ENCODE measurements at regions not wholly inside any gene's neighbourhood (a gene's known extent, or its start where the extent isn't known, plus 50 kb on each side); places are given as distances from the start of the nearest gene placed in this dataset.

DNA sequence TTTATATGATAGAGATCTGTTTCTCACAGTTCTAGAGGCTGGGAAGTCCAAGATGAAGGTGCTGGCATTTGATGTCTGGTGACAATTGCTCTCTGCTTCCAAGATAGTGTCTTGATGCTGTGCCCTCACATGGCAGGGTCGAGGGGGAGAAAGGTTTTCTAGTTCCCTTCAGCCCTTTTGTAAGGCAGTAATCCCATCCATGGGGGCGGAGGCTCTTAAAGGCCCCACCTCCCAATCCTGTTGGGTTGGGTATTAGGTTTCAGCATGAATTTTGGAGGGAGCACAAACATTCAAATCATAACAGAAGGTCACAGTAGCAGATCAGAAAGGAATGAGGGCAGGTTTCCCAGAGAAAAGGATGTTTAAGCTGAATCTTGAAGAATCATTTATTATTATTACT is 601.7 kb upstream of the ZNF717 start:
- H3K4me3 ChIP-seq (ENCODE audit: low read depth, poor library complexity, severe bottlenecking): no peak overlapping the region
- 63 to 73% methylated on average over 2 of the region's 2 CpGs for WGBS, 2 donors
- TF ChIP-seq, protein P1, sequence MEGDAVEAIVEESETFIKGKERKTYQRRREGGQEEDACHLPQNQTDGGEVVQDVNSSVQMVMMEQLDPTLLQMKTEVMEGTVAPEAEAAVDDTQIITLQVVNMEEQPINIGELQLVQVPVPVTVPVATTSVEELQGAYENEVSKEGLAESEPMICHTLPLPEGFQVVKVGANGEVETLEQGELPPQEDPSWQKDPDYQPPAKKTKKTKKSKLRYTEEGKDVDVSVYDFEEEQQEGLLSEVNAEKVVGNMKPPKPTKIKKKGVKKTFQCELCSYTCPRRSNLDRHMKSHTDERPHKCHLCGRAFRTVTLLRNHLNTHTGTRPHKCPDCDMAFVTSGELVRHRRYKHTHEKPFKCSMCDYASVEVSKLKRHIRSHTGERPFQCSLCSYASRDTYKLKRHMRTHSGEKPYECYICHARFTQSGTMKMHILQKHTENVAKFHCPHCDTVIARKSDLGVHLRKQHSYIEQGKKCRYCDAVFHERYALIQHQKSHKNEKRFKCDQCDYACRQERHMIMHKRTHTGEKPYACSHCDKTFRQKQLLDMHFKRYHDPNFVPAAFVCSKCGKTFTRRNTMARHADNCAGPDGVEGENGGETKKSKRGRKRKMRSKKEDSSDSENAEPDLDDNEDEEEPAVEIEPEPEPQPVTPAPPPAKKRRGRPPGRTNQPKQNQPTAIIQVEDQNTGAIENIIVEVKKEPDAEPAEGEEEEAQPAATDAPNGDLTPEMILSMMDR (IDR thresholded peaks at IDR 0.05): no peak
- TF ChIP-seq POLR2A (IDR thresholded peaks at IDR 0.05): no peak
- intact Hi-C loops (cut with DNase I; ENCODE audit: low total_unique reads): no loop called here
- DNase-seq (ENCODE audit: low spot score in 2 of 2): no peak

DNA sequence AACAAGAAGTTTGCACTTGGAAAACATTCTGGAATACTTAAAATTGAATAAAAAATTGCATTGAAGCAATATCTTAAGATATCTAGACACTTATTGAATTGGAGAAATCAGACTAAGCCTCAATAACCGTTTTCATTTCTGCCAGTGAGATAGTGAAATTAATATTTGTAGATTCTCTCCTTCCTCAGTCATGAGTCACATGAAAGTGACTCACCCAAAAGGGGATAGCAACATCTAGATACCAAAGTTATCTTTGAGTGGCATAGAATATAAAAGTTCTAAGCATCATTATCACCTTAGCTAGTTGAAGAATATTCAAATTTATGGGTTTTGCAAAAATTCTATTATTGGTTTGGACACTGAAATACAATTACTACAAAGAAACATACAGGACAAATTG is 614.8 kb upstream of the ZNF717 start:
- TF ChIP-seq, protein P1 (IDR thresholded peaks at IDR 0.05): no peak
- no peak for TF ChIP-seq POLR2A (IDR thresholded peaks at IDR 0.05)
- intact Hi-C loops (cut with DNase I; ENCODE audit: low total_unique reads): no loop called here
- DNase-seq (ENCODE audit: low spot score in 2 of 2): no peak
- no peak overlapping the region for H3K4me3 ChIP-seq (ENCODE audit: low read depth, poor library complexity, severe bottlenecking)
- 41 to 49% methylated on average over 1 of the region's 1 CpG for WGBS, 2 donors

DNA sequence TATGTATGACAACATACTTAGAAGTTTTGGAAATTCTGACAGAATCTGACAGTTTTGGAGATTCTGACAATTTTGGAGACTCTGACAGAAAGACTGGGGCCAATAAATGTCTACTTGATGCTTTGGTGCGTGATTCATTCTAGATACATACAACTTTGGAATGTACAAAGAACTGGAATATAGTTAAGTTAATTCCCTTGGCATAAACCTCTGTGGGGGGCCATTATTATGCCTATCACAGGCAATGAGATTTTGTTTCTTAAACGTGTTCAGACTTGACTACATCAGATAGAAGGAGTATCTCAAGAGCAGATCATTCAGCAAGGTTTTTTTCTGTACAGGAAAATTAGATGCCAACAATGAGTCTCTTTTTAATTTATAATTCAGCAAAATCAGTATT is 617.6 kb upstream of the ZNF717 start:
- TF ChIP-seq, protein P1 (IDR thresholded peaks at IDR 0.05): no peak
- TF ChIP-seq POLR2A (IDR thresholded peaks at IDR 0.05): no peak
- intact Hi-C loops (cut with DNase I; ENCODE audit: low total_unique reads): no loop called here
- no peak overlapping the region for H3K4me3 ChIP-seq (ENCODE audit: low read depth, poor library complexity, severe bottlenecking)
- DNase-seq (ENCODE audit: low spot score in 2 of 2): no peak
- 45 to 48% methylated on average over 2 of the region's 2 CpGs for WGBS, 2 donors

DNA sequence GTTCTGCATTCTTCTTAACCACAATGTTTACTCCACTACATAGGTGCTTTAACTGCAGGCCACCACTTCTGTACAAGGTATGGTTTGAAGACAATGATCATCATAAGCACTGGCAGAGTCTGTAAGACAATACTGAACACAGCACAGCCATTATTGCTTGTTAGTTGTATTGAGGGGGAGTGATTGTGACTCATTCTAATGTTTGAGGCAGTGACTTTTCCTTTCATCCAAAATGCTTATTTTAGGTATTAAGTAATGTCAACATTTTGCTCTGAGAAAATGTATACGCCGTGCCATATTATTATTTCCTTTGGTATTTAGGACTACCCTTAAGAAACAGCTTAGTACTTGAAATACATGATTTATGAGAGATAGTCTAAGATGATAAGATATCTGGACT is 618.2 kb upstream of the ZNF717 start:
- no peak for DNase-seq (ENCODE audit: low spot score in 2 of 2)
- H3K4me3 ChIP-seq (ENCODE audit: low read depth, poor library complexity, severe bottlenecking): no peak overlapping the region
- TF ChIP-seq, protein P1 (IDR thresholded peaks at IDR 0.05): no peak
- no peak for TF ChIP-seq POLR2A (IDR thresholded peaks at IDR 0.05)
- intact Hi-C loops (cut with DNase I; ENCODE audit: low total_unique reads): no loop called here
- 38 to 56% methylated on average over 2 of the region's 2 CpGs for WGBS, 2 donors

DNA sequence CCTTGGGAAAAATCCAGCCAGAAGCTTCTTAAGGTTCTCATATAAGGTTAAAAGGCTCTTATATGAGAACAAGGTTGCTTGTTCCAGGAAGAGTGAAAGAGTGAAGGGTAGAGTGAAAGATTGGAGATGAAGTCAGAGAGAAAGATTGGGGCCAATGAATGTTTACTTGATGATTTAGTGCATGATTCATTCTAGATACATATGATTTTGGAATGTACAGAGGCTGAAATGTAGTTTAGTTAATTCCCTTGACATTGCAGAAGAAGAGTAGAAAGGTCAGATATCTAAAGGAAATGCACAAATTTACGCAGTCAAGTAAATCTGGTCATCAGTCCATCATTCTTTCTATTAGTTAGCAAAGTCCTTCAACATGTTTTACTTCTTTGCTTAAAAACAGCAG is 619.8 kb upstream of the ZNF717 start:
- H3K4me3 ChIP-seq (ENCODE audit: low read depth, poor library complexity, severe bottlenecking): no peak overlapping the region
- DNase-seq (ENCODE audit: low spot score in 2 of 2): no peak
- TF ChIP-seq, protein P1 (IDR thresholded peaks at IDR 0.05): no peak
- TF ChIP-seq POLR2A (IDR thresholded peaks at IDR 0.05): no peak
- 95 to 98% methylated on average over 1 of the region's 1 CpG for WGBS, 2 donors
- intact Hi-C loops (cut with DNase I; ENCODE audit: low total_unique reads): no loop called here

DNA sequence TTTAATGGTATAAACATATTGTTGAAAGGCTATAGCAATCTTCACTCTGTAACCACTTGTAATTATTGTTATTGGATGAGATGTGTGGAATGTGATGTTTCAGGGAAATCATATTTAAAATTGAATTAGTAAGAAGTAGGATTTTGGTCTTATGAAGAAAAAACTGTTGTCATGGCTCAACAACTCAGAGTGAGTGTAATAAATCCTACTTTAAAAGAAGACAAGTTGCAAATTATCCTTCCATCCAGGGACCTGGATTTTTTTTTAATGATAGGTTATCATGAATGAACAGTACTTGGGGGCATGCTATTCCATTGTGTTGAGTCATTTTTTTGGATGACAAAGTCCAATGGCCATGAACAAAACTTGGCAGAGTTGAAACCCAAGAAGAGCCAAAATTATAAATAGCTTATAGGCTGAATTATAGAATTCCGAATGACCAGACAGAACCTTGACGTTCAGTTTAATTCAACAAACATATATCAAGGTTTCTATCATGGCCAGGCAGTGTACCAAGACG is 625.5 kb upstream of the ZNF717 start:
- DNase-seq (ENCODE audit: low spot score in 2 of 2): no peak
- TF ChIP-seq, protein P1 (IDR thresholded peaks at IDR 0.05): no peak
- no peak for TF ChIP-seq POLR2A (IDR thresholded peaks at IDR 0.05)
- WGBS, 2 donors: 69 to 70% methylated on average over 3 of the region's 3 CpGs
- no peak overlapping the region for H3K4me3 ChIP-seq (ENCODE audit: low read depth, poor library complexity, severe bottlenecking)
- intact Hi-C loops (cut with DNase I; ENCODE audit: low total_unique reads): no loop called here

Data from lower leg skin (tissue), 4 donors.